ENCODE measurements at regions not wholly inside any gene's neighbourhood (a gene's known extent, or its start where the extent isn't known, plus 50 kb on each side); places are given as distances from the start of the nearest gene placed in this dataset.

- no peak for DNase-seq
Measured at GRCh38 chr7:118013252-118014010, 140.2 kb upstream of the CTTNBP2 start.

- no peak for DNase-seq
Measured at GRCh38 chr7:118022546-118022945, 149.3 kb upstream of the CTTNBP2 start.

- no peak for DNase-seq
Measured at GRCh38 chr7:118026791-118027190, 153.6 kb upstream of the CTTNBP2 start.

- DNase-seq, result no peak
Measured at GRCh38 chr7:118028226-118028625, 155.0 kb upstream of the CTTNBP2 start.

- DNase-seq, result no peak
Measured at GRCh38 chr7:118029826-118030422, 154.0 kb upstream of the LSM8 start.

- no peak for DNase-seq
Measured at GRCh38 chr7:118033273-118033672, 150.7 kb upstream of the LSM8 start.

- no peak for DNase-seq
Measured at GRCh38 chr7:118039963-118040489, 143.9 kb upstream of the LSM8 start.

- no peak for DNase-seq
Measured at GRCh38 chr7:118040562-118040961, 143.4 kb upstream of the LSM8 start.

GRCh38 chr7:118041251-118041878 is 142.6 kb upstream of the LSM8 start:
- no peak for DNase-seq

- DNase-seq, result no peak
Measured at GRCh38 chr7:118045629-118046028, 138.3 kb upstream of the LSM8 start.

- DNase-seq, result peak in 6 of 56 donors; percentile 2 to 17 (median 5)
Measured at GRCh38 chr7:118046086-118046485, 137.9 kb upstream of the LSM8 start.

GRCh38 chr7:118046801-118047200 is 137.2 kb upstream of the LSM8 start:
- no peak for DNase-seq

GRCh38 chr7:118052336-118052735 is 131.6 kb upstream of the LSM8 start:
- peak in 6 of 56 donors; percentile 1 to 28 (median 10) for DNase-seq

- peak in 5 of 56 donors; percentile 1 to 23 (median 5) for DNase-seq
Measured at GRCh38 chr7:118053353-118053752, 130.6 kb upstream of the LSM8 start.

- no peak for DNase-seq
Measured at GRCh38 chr7:118054529-118054928, 129.4 kb upstream of the LSM8 start.

- no peak for DNase-seq
Measured at GRCh38 chr7:118055647-118056046, 128.3 kb upstream of the LSM8 start.

- no peak for DNase-seq
Measured at GRCh38 chr7:118057404-118057803, 126.6 kb upstream of the LSM8 start.

- no peak for DNase-seq
Measured at GRCh38 chr7:118059209-118059608, 124.8 kb upstream of the LSM8 start.

GRCh38 chr7:118060692-118061091 is 123.3 kb upstream of the LSM8 start:
- no peak for DNase-seq

- DNase-seq, result no peak
Measured at GRCh38 chr7:118061386-118061785, 122.6 kb upstream of the LSM8 start.

GRCh38 chr7:118072893-118073674 is 110.9 kb upstream of the LSM8 start:
- no peak for DNase-seq

GRCh38 chr7:118075936-118076335 is 108.0 kb upstream of the LSM8 start:
- no peak for DNase-seq

Data from nucleus accumbens (tissue), 56 donors.